Thoracic aorta (tissue), 2 donors: ENCODE measurements at regions not wholly inside any gene's neighbourhood (a gene's known extent, or its start where the extent isn't known, plus 50 kb on each side); places are given as distances from the start of the nearest gene placed in this dataset.

Experiments used
- ATAC-seq: fragments of 150-250 bp; one replicate; pipeline ENCODE4 v1.8.0; 2017; ENCODE audit warnings: low read depth; ENCODE audit not compliant: insufficient number of reproducible peaks, low FRiP score
- DNase-seq: peaks from one replicate; pipeline ENCODE4 v3.0.0-alpha.2; 2020; ENCODE audit warnings: low spot score
- H3K27ac ChIP-seq, 2 donors: fragments of 200-600 bp; sonication (generic); 1 replicate in 1 of 2; 2 replicates in 1 of 2; pipeline ENCODE4 v1.5.1; 2016; ENCODE audit warnings: mild to moderate bottlenecking in 2 of 2, moderate library complexity in 2 of 2
- H3K27me3 ChIP-seq: fragments of 200-600 bp; sonication (generic); replicated peaks from 2 replicates; pipeline ENCODE4 v1.6.0; 2016; ENCODE audit warnings: mild to moderate bottlenecking; ENCODE audit not compliant: insufficient read depth
- H3K36me3 ChIP-seq: fragments of 200-600 bp; sonication (generic); one replicate; pipeline ENCODE4 v1.5.1; 2016
- H3K4me1 ChIP-seq, 2 donors: fragments of 200-600 bp; sonication (generic); 1 replicate in 1 of 2; 2 replicates in 1 of 2; pipeline versions ENCODE4 v1.5.1 to v1.6.0; 2016; ENCODE audit warnings: low read depth in 2 of 2, mild to moderate bottlenecking in 1 of 2; ENCODE audit not compliant: control insufficient read depth in 1 of 2
- H3K4me3 ChIP-seq: fragments of 200-600 bp; sonication (generic); 2 replicates; pipeline ENCODE4 v1.5.1; 2016; ENCODE audit warnings: mild to moderate bottlenecking
- H3K9me3 ChIP-seq: fragments of 200-600 bp; sonication (generic); 2 replicates; pipeline ENCODE4 v1.5.1; 2016
- CTCF ChIP-seq: fragments of 200-600 bp; sonication (generic); IDR thresholded peaks from one replicate; pipeline ENCODE4 v1.5.1; 2019; ENCODE audit warnings: antibody characterized with exemption

GRCh38 chr2:238730001-238730669, 117.8 kb upstream of the TWIST2 start:
- H3K27ac ChIP-seq = peak overlapping the region; percentile 95
- DNase-seq = no peak

GRCh38 chr2:238730881-238731280, 117.0 kb upstream of the TWIST2 start:
- Histone ChIP-seq H3K27ac (no peak overlapping the region), H3K4me3 (no peak overlapping the region), H3K4me1 (peaks cover 8 to 40% of the 10 kb centered on the region in 2 donors), H3K36me3 (no peaks in the 10 kb centered on the region), H3K9me3 (no peaks in the 10 kb centered on the region), H3K27me3 (no peaks in the 10 kb centered on the region)
- no peak for TF ChIP-seq CTCF
- ATAC-seq (no peak), DNase-seq (no peak)

More at GRCh38 chr2:238730001-238730669, 117.8 kb upstream of the TWIST2 start:
- Histone ChIP-seq H3K36me3 (no peaks in the 10 kb centered on the region), H3K4me1 (peaks cover 8 to 40% of the 10 kb centered on the region in 2 donors), H3K4me3 (no peak overlapping the region), H3K27me3 (no peaks in the 10 kb centered on the region), H3K9me3 (no peaks in the 10 kb centered on the region)
- no peak for ATAC-seq
- TF ChIP-seq CTCF = no peak

DNA sequence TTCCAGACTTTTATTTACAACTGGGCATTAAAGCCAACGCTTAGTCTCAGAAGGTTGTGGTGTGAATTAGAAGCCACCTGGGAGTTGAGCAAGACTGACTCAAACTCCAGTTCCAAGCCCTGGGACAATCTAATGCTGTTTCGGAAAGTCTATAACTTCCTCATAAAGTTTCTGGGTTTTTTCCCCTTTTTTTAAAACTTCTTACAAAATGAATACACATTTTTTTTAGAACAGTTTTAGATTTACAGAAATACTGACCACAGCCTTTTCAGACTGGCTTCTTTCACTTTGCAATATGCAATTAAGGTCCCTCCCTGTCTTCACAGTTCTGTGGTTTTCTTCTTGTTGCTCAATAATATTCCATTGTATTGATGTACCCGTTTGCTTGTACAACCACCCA, 115.9 kb upstream of the TWIST2 start:
- DNase-seq = no peak
- peak overlapping the region in 1 of 2 donors; percentile 2 for H3K27ac ChIP-seq

GRCh38 chr2:238738917-238739316, 109.0 kb upstream of the TWIST2 start:
- no peak overlapping the region for H3K27ac ChIP-seq
- no peak for DNase-seq
- TF ChIP-seq CTCF = no peak

More for the DNA sequence above, 115.9 kb upstream of the TWIST2 start:
- TF ChIP-seq CTCF = no peak
- Histone ChIP-seq H3K27me3 (no peaks in the 10 kb centered on the region), H3K4me1 (peaks cover 8 to 32% of the 10 kb centered on the region in 2 donors), H3K4me3 (no peak overlapping the region), H3K9me3 (no peaks in the 10 kb centered on the region), H3K36me3 (no peaks in the 10 kb centered on the region)
- no peak for ATAC-seq

DNA sequence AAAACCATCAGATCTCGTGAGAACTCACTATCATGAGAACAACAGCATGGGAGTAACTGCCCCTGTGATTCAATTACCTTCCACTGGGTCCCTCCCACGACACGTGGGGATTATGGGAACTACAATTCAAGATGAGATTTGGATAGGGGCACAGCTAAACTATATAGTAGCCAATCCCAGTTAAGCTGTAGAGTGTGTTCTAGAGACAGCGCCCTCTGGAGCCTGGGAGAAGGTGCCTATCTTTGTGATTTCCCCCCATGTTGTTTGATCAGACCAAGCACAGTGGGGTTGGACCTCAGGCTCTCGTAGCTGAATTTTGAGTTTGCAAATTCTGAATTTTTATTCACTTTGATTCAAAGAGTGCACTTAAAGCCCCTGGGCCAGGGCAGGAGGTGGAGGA, 108.2 kb upstream of the TWIST2 start:
- DNase-seq (no peak), ATAC-seq (no peak)
- H3K27ac ChIP-seq = no peak overlapping the region
- H3K27me3 ChIP-seq = no peaks in the 10 kb centered on the region
- no peaks in the 10 kb centered on the region for H3K4me1 ChIP-seq
- TF ChIP-seq CTCF = no peak
- H3K36me3 ChIP-seq = no peaks in the 10 kb centered on the region
- no peak overlapping the region for H3K4me3 ChIP-seq
- H3K9me3 ChIP-seq = peaks cover 5% of the 10 kb centered on the region

More at GRCh38 chr2:238738917-238739316, 109.0 kb upstream of the TWIST2 start:
- H3K9me3 ChIP-seq = peaks cover 5% of the 10 kb centered on the region
- ATAC-seq = no peak
- no peaks in the 10 kb centered on the region for H3K36me3 ChIP-seq
- no peaks in the 10 kb centered on the region for H3K27me3 ChIP-seq
- H3K4me3 ChIP-seq = no peak overlapping the region
- H3K4me1 ChIP-seq = no peaks in the 10 kb centered on the region
